GM18517 (cell line): ENCODE measurements at regions not wholly inside any gene's neighbourhood (a gene's known extent, or its start where the extent isn't known, plus 50 kb on each side); places are given as distances from the start of the nearest gene placed in this dataset.

Experiments
- ATAC-seq: cut with Tn5 transposase; IDR thresholded peaks from one replicate; pipeline ENCODE4 v1.9.1; 2021; ENCODE audit warnings: mild to moderate bottlenecking, moderate library complexity; ENCODE audit not compliant: unreplicated experiment

DNA sequence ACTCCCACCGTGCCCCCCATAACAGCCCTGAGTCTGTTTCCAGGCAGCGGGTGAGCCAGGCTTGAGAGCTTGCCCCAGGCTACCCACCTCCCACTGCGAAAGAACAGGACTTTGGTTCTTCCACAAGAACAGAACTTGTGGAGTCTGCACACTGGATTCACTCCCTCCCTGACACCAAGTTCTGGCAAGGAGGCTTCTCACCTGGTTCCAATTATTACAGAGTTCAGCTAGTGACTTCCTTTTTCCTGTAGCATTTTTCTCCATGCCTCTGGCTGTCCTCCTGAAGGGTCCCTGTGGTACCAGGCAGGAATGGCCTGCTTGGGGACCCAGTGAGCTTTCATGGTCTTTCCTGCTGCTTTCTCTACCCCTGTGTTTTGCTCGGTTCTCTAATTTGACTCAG, 208.6 kb upstream of the SFRP2 start:
- ATAC-seq, result no peak

- ATAC-seq, result no peak
Measured at GRCh38 chr4:153989505-153989904, 200.6 kb upstream of the SFRP2 start.

DNA sequence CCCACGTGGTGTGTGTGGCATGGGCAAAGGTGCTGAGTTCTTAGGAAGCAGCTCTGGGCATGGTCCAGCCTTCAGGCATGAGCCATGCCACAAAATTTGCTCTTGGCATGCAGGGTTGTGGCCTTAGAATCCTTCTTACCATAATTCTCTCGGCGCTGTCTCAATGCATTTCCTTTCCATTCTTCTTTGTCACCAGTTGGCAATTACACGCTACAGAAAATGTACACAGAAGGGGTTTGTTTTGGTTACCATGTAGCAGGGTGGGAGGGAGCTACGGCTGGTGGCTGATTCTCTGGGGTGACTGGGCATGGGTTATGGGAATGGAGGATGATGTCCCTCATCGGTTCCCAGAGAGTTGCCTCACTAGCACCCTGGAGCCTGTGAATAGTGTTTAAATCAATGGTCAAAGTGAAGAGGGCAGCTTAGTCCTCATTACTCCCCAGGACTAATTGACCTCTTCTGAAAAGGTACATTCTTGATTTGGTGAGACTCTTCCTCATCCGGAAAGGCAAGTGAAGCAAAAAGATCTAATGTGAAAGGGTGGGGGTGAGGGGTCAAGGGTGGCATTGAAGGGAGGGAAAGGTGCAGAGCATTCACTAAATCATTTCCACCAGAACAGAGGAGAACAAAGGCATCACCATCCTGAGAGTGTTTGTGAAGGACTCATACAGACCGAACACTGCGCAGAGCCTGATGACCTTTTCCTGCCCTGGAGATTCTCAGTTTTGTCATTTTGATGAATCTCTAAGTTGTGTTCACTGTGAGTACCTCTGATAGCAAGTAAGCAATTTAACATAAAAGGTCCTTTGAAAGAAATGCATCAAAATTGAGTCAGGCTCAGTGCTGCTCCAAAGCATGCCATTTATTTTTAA, 199.8 kb upstream of the SFRP2 start:
- ATAC-seq, result no peak

GRCh38 chr4:153987291-153987690, 198.4 kb upstream of the SFRP2 start:
- no peak for ATAC-seq

- ATAC-seq, result no peak
Measured at GRCh38 chr4:153976954-153977353, 188.1 kb upstream of the SFRP2 start.

- ATAC-seq, result no peak
Measured at GRCh38 chr4:153974452-153974851, 185.6 kb upstream of the SFRP2 start.

DNA sequence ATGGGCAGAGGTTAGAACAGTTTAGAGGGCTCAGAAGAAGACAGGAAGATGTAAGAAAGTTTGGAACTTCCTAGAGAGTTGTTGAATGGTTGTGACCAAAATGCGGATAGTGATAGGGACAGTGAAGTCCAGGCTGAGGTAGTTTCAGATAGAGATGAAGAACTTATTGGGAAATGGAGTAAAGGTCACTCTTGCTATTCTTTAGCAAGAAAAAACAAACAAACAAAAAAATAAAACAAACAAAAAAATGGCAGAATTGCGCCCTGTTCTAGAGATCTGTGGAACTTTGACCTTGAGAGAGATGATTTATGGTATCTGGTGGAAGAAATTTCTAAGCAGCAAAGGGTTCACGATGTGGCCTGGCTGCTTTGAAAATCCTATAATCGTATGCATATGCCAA, 185.1 kb upstream of the SFRP2 start:
- ATAC-seq, result no peak

GRCh38 chr4:153971899-153972298, 183.0 kb upstream of the SFRP2 start:
- no peak for ATAC-seq

DNA sequence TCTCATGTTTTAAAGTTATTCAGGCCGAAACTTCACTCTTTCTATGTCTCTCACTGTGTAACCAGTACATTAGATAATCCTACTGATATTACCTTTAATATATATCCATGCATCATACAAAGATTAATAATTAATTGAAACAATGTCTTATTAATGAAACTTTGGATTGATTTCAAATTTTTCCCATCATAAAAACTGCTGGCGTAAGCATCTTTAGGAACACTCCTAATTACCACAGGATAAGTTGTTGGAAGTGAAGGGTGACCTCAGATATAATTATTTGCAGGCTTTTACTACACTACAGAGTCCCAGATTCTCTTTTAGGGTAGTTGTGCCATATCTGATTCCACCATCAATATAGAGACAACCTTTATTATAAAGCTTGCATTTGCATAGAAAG, 181.3 kb upstream of the SFRP2 start:
- no peak for ATAC-seq

DNA sequence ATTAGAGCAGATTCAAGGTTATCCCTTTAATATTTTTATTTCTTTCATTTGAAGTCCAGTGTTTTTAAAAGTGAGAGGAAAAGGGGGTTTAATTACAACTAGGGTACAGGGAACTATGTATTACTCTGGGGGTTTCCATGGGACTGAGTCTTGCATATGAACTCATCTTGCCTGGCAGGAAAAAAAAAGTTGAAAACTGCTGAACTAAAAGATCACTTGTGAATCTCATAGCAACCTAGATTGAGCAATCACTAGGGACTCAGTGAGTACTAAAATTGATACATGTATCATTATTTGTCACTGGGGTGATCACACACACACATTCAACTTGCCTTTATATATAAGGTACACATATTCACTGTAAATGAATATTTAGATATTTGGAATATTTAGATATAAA, 180.7 kb upstream of the SFRP2 start:
- ATAC-seq, result no peak

DNA sequence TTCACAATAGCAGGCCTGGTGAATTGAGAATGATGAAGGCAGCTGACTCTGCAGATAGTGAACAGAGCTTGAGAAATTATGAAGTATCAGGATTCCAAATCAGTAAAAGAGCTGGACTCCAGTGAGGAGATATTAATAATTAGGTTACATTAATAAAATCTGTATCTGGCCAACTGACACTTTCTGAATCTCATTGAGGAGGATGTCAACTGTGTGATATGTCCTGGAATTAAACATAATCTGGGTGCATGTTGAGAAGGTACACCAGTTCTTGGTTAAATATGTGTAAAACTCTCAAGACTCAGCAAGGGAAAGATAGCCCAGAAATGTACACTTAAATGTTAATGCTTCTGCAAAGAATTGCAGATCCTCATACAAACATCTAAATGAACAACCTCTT, 177.8 kb upstream of the SFRP2 start:
- ATAC-seq, result no peak

DNA sequence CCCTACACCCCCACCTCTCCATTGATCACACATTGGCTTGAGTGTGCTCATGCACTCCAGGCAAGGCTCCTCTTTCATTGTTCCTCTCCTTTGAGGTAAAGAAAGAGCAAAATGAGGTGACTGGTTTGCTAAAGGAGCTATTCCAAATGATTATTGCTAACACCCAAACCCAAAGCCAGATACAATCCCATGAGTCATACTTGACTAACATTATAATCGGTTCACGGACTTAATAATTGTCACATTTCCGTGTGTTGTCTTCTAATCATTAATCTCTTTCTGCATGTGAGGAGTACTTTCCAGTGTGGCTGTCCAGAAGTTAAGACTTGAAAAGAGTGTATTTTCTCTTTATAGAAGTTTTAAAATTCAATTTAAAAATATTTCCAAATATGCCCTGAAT, 174.3 kb upstream of the SFRP2 start:
- no peak for ATAC-seq

DNA sequence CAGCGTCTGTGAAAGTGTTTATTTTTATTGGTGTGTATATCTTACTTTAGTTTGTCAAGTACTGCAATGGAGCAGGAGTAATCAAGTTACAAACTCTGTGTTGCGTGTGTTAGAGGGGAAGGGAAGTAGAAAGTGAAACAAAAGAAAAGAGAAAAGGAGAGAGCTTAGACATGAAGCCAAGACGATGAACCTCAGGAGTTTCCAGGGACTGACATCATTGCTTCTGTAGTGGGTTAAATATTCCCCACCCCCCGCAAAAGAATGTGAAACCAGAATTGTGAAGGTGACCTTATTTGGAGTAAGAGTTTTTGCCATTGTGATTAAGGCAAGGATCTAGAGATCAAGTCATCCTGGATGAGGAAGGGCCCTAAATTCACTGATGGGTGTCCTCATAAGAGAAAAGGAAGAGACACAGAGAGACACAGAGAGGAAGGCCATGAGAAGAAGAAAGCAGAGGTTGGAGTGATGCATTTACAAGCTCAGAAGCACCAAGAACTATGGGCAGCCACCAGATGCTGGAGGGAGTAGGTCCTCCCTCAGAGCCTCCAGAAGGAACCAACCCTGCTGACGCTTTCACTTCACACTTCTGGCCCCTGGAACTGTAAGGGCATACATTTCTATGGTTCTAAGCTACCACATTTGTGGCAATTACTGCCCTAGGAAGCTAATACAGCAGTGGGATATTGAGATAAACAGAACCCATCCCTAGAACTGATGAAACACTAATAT, 173.6 kb upstream of the SFRP2 start:
- peak; percentile 69 for ATAC-seq

GRCh38 chr4:153955327-153955726, 166.4 kb upstream of the SFRP2 start:
- ATAC-seq, result no peak

GRCh38 chr4:153954654-153955053, 165.8 kb upstream of the SFRP2 start:
- no peak for ATAC-seq

DNA sequence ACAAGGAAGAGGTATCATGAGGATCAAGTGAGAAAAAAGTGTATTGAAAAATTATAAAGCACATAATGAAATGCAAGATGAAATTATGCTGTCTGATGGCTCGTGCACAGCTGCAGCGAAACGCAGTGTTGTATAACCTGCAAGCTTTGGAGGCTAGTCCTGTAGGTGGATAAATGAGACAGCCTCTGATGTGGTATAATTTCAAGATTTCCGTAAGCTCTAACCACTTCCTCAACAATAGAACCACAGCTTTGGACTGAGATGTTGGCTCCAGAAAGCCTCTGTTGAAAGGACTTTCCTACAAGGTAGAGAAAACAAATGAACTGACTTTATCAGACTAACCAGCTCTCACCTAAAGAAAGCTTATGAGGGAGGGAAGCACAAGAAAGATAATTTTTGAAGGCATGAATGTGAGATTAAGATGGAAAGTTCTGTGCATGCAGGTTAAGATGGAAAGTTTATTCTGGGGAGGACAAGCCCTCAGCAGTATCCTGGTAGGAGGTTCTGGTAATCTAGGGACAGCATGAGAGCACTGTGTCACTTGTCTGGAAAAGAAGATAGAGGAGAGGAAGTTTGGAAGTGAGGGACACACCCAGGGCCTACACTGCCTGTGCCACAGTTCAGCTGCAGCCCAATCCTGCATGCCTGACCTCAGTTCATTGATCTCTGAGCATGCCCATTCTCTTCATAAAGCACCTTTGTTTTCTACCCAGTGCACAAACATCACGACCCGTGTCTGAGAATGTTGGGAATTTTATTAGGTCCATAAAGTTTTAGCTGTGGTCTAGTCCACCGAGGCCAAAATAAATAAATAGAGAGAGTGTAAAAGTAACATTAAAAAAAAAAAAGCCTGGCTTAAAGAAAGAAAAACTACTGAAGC, 161.5 kb upstream of the SFRP2 start:
- ATAC-seq, result no peak

GRCh38 chr4:153948041-153948440, 159.2 kb upstream of the SFRP2 start:
- no peak for ATAC-seq

GRCh38 chr4:153947124-153947523, 158.2 kb upstream of the SFRP2 start:
- ATAC-seq, result no peak

- no peak for ATAC-seq
Measured at GRCh38 chr4:153945704-153946103, 156.8 kb upstream of the SFRP2 start.

- ATAC-seq, result no peak
Measured at GRCh38 chr4:153943738-153944415, 155.0 kb upstream of the SFRP2 start.

GRCh38 chr4:153940916-153941315, 152.0 kb upstream of the SFRP2 start:
- no peak for ATAC-seq
